SU-DHL-6 (cell line): ENCODE measurements at regions not wholly inside any gene's neighbourhood (a gene's known extent, or its start where the extent isn't known, plus 50 kb on each side); places are given as distances from the start of the nearest gene placed in this dataset.

ENCODE experiments used
- H2AFZ ChIP-seq: fragments of 200-600 bp; sonication (generic); 2 replicates; pipeline ENCODE4 v1.6.1; 2014; ENCODE audit warnings: low read depth, mild to moderate bottlenecking, moderate library complexity, mixed read lengths, antibody characterized with exemption, low read length; ENCODE audit not compliant: severe bottlenecking
- H3F3A ChIP-seq: fragments of 200-600 bp; shearing (Covaris generic); 2 replicates; pipeline ENCODE4 v1.6.0; 2016; ENCODE audit warnings: antibody characterized with exemption, mild to moderate bottlenecking; ENCODE audit not compliant: insufficient read depth
- H3K27ac ChIP-seq: fragments of 200-600 bp; sonication (generic); 2 replicates; pipeline ENCODE4 v1.5.1; 2016; ENCODE audit warnings: low read depth, mild to moderate bottlenecking, low read length, moderate library complexity, mixed read lengths
- H3K27me3 ChIP-seq: fragments of 200-600 bp; sonication (generic), shearing (Covaris generic); 2 replicates; pipeline ENCODE4 v1.6.0; 2014; ENCODE audit warnings: mild to moderate bottlenecking, low read length
- H3K36me3 ChIP-seq: fragments of 200-600 bp; sonication (generic); 2 replicates; pipeline ENCODE4 v1.6.1; 2014; ENCODE audit warnings: mild to moderate bottlenecking, low read length, mixed read lengths
- H3K4me2 ChIP-seq: fragments of 300-600, 200-600 bp; shearing (Covaris generic), sonication (generic); 2 replicates; pipeline ENCODE4 v1.6.0; 2014; ENCODE audit warnings: low read length, low read depth, mild to moderate bottlenecking; ENCODE audit not compliant: poor library complexity, severe bottlenecking
- H3K4me3 ChIP-seq: fragments of 200-600 bp; sonication (generic); 2 replicates; pipeline ENCODE4 v1.5.1; 2014; ENCODE audit warnings: antibody characterized with exemption, low read length, mild to moderate bottlenecking, mixed read lengths; ENCODE audit not compliant: insufficient read depth, poor library complexity, severe bottlenecking
- H3K79me2 ChIP-seq: fragments of 200-600 bp; sonication (generic); 2 replicates; pipeline ENCODE4 v1.6.1; 2014; ENCODE audit warnings: mild to moderate bottlenecking, low read length, moderate library complexity; ENCODE audit not compliant: insufficient read depth
- H3K9ac ChIP-seq: fragments of 200-600 bp; sonication (generic); 2 replicates; pipeline ENCODE4 v1.7.0; 2014; ENCODE audit warnings: mild to moderate bottlenecking, low read length
- H3K9me2 ChIP-seq: fragments of 200-600 bp; sonication (generic); replicated peaks from 2 replicates; pipeline ENCODE4 v1.6.1; 2014; ENCODE audit warnings: low read length; ENCODE audit not compliant: insufficient read depth
- H3K9me3 ChIP-seq: fragments of 200-600 bp; sonication (generic); 2 replicates; pipeline ENCODE4 v1.6.1; 2014; ENCODE audit warnings: low read length, mixed read lengths; ENCODE audit not compliant: insufficient read depth
- H4K20me1 ChIP-seq: fragments of 200-600 bp; sonication (generic); 2 replicates; pipeline ENCODE4 v1.6.1; 2014; ENCODE audit warnings: low read depth, mild to moderate bottlenecking, antibody characterized with exemption, low read length, moderate library complexity, mixed read lengths
- CTCF ChIP-seq: fragments of 200-600 bp; sonication (generic); IDR thresholded peaks from one replicate; pipeline ENCODE4 v1.5.1; 2017; ENCODE audit warnings: antibody characterized with exemption, mild to moderate bottlenecking, low read length, moderate library complexity; ENCODE audit not compliant: insufficient read depth, poor library complexity, severe bottlenecking
- EZH2phosphoT487 ChIP-seq: fragments of 200-600 bp; sonication (generic), shearing (Covaris generic); conservative IDR thresholded peaks from 2 replicates; pipeline ENCODE4 v1.6.1; 2018; ENCODE audit warnings: mild to moderate bottlenecking, antibody characterized with exemption, low read length, moderate library complexity, mixed read lengths

- H3F3A ChIP-seq, result no peaks in the 10 kb centered on the region
- no peaks in the 10 kb centered on the region for H4K20me1 ChIP-seq
- H3K27me3 ChIP-seq, result no peaks in the 10 kb centered on the region
- no peak overlapping the region for H3K27ac ChIP-seq
- no peak overlapping the region for H3K4me2 ChIP-seq
- H3K9me3 ChIP-seq, result no peaks in the 10 kb centered on the region
- no peaks in the 10 kb centered on the region for H3K79me2 ChIP-seq
- H3K36me3 ChIP-seq, result no peaks in the 10 kb centered on the region
- H2AFZ ChIP-seq, result no peak overlapping the region
- TF ChIP-seq EZH2phosphoT487 (no peak), CTCF (no peak)
- H3K9me2 ChIP-seq, result no peaks in the 10 kb centered on the region
- no peak overlapping the region for H3K4me3 ChIP-seq
- H3K9ac ChIP-seq, result no peak overlapping the region
These were observed 71.2 kb upstream of the FKBP1C start for GRCh38 chr6:63140114-63140513.

GRCh38 chr6:63140692-63141318 lies 70.5 kb upstream of the FKBP1C start:
- Histone ChIP-seq H3K4me3 (no peak overlapping the region), H3K9ac (no peak overlapping the region), H3K9me2 (no peaks in the 10 kb centered on the region), H3K36me3 (no peaks in the 10 kb centered on the region), H3K4me2 (no peak overlapping the region), H3K27me3 (no peaks in the 10 kb centered on the region), H3F3A (no peaks in the 10 kb centered on the region), H3K9me3 (no peaks in the 10 kb centered on the region), H3K27ac (no peak overlapping the region), H2AFZ (no peak overlapping the region), H3K79me2 (no peaks in the 10 kb centered on the region), H4K20me1 (no peaks in the 10 kb centered on the region)
- TF ChIP-seq EZH2phosphoT487 (no peak), CTCF (no peak)

- TF ChIP-seq EZH2phosphoT487, result no peak
- TF ChIP-seq CTCF, result no peak
- no peaks in the 10 kb centered on the region for H3K9me3 ChIP-seq
These were observed 61.5 kb upstream of the FKBP1C start for GRCh38 chr6:63149730-63150129.

More at GRCh38 chr6:63149730-63150129, 61.5 kb upstream of the FKBP1C start:
- H3K4me3 ChIP-seq, result no peak overlapping the region
- no peak overlapping the region for H3K9ac ChIP-seq
- H4K20me1 ChIP-seq, result no peaks in the 10 kb centered on the region
- no peak overlapping the region for H3K4me2 ChIP-seq
- H3K9me2 ChIP-seq, result 0 out of 2 replicates have a peak, but pooled peaks cover 3% of the 10 kb centered on the region
- no peaks in the 10 kb centered on the region for H3K36me3 ChIP-seq
- H3K27ac ChIP-seq, result no peak overlapping the region
- H3K27me3 ChIP-seq, result no peaks in the 10 kb centered on the region
- H3K79me2 ChIP-seq, result no peaks in the 10 kb centered on the region
- H2AFZ ChIP-seq, result no peak overlapping the region
- no peaks in the 10 kb centered on the region for H3F3A ChIP-seq
